ENCODE measurements at regions not wholly inside any gene's neighbourhood (a gene's known extent, or its start where the extent isn't known, plus 50 kb on each side); places are given as distances from the start of the nearest gene placed in this dataset.

- CTCF ChIA-PET, result no interaction called here
- no peak for DNase-seq (ENCODE audit: low read depth)
- no peak for TF ChIP-seq CTCF (IDR thresholded peaks at IDR 0.05; ENCODE audit: insufficient read depth, low read depth, low read length)
- no peaks in the 10 kb centered on the region for H3K27me3 ChIP-seq (ENCODE audit: control insufficient read depth, insufficient read depth, low read length)
- POLR2A ChIA-PET, result no interaction called here
- H3K4me3 ChIP-seq (ENCODE audit: low read depth, low read length), result no peak overlapping the region
- no peaks in the 10 kb centered on the region for H3K36me3 ChIP-seq (ENCODE audit: control insufficient read depth, insufficient read depth, low read length)
These were observed 164.0 kb upstream of the MAF start for GRCh38 chr16:79764415-79765110.

GRCh38 chr16:79762217-79762616 lies 161.7 kb upstream of the MAF start:
- no peak for TF ChIP-seq CTCF (IDR thresholded peaks at IDR 0.05; ENCODE audit: insufficient read depth, low read depth, low read length)
- ChIA-PET POLR2A (no interaction called here), CTCF (no interaction called here)
- no peak for DNase-seq (ENCODE audit: low read depth)
- Histone ChIP-seq H3K36me3 (ENCODE audit: control insufficient read depth, insufficient read depth, low read length) (no peaks in the 10 kb centered on the region), H3K4me3 (ENCODE audit: low read depth, low read length) (no peak overlapping the region), H3K27me3 (ENCODE audit: control insufficient read depth, insufficient read depth, low read length) (no peaks in the 10 kb centered on the region)

GRCh38 chr16:79758615-79759346 lies 158.2 kb upstream of the MAF start:
- no peaks in the 10 kb centered on the region for H3K36me3 ChIP-seq (ENCODE audit: control insufficient read depth, insufficient read depth, low read length)
- H3K4me3 ChIP-seq (ENCODE audit: low read depth, low read length), result no peak overlapping the region
- ChIA-PET CTCF (interaction anchor here (1.0 kb wide), 1 partner anchor 8 kb away, joined by 3 read pairs; no protein-coding TSS in a partner anchor), POLR2A (no interaction called here)
- no peaks in the 10 kb centered on the region for H3K27me3 ChIP-seq (ENCODE audit: control insufficient read depth, insufficient read depth, low read length)
- TF ChIP-seq CTCF (IDR thresholded peaks at IDR 0.05; ENCODE audit: insufficient read depth, low read depth, low read length), result no peak
- DNase-seq (ENCODE audit: low read depth), result no peak

GRCh38 chr16:79757968-79758367 lies 157.4 kb upstream of the MAF start:
- ChIA-PET CTCF (interaction anchor here (1.0 to 1.5 kb wide), 2 partner anchors 9 kb away, joined by 3 to 4 read pairs; no protein-coding TSS in a partner anchor), POLR2A (no interaction called here)
- no peak for DNase-seq (ENCODE audit: low read depth)
- TF ChIP-seq CTCF (IDR thresholded peaks at IDR 0.05; ENCODE audit: insufficient read depth, low read depth, low read length), result no peak
- no peak overlapping the region for H3K4me3 ChIP-seq (ENCODE audit: low read depth, low read length)
- H3K36me3 ChIP-seq (ENCODE audit: control insufficient read depth, insufficient read depth, low read length), result no peaks in the 10 kb centered on the region
- no peaks in the 10 kb centered on the region for H3K27me3 ChIP-seq (ENCODE audit: control insufficient read depth, insufficient read depth, low read length)

- ChIA-PET CTCF (interaction anchor here (1.5 kb wide), 1 partner anchor 10 kb away, joined by 4 read pairs; no protein-coding TSS in a partner anchor), POLR2A (interaction anchor here (0.6 kb wide), 1 partner anchor 114 kb away, joined by 3 read pairs; no protein-coding TSS in a partner anchor)
- no peaks in the 10 kb centered on the region for H3K36me3 ChIP-seq (ENCODE audit: control insufficient read depth, insufficient read depth, low read length)
- no peak for TF ChIP-seq CTCF (IDR thresholded peaks at IDR 0.05; ENCODE audit: insufficient read depth, low read depth, low read length)
- DNase-seq (ENCODE audit: low read depth), result no peak
- no peaks in the 10 kb centered on the region for H3K27me3 ChIP-seq (ENCODE audit: control insufficient read depth, insufficient read depth, low read length)
- H3K4me3 ChIP-seq (ENCODE audit: low read depth, low read length), result no peak overlapping the region
These were observed 156.6 kb upstream of the MAF start for GRCh38 chr16:79757163-79757562.

All from BJ (cell line).